Coronary artery (tissue), 2 donors: ENCODE measurements at regions not wholly inside any gene's neighbourhood (a gene's known extent, or its start where the extent isn't known, plus 50 kb on each side); places are given as distances from the start of the nearest gene placed in this dataset.

Experiments
- DNase-seq: peaks from one replicate; pipeline ENCODE4 v3.0.0-alpha.2; 2017; ENCODE audit warnings: low spot score
- H3K27ac ChIP-seq, 2 donors: fragments of 200-600 bp; sonication (generic); one replicate each; pipeline ENCODE4 v1.5.1; 2016 to 2019
- H3K4me3 ChIP-seq: fragments of 200-600 bp; sonication (generic); 2 replicates; pipeline ENCODE4 v1.5.1; 2016; ENCODE audit warnings: mild to moderate bottlenecking, moderate library complexity
- CTCF ChIP-seq: fragments of 200-600 bp; sonication (generic); IDR thresholded peaks from one replicate; pipeline ENCODE4 v1.5.1; 2019; ENCODE audit warnings: antibody characterized with exemption

- no peak for TF ChIP-seq CTCF
- no peak overlapping the region for H3K4me3 ChIP-seq
- no peak for DNase-seq
- H3K27ac ChIP-seq, result no peak overlapping the region
These were observed 361.7 kb upstream of the PKDCC start for GRCh38 chr2:41686156-41686555.

GRCh38 chr2:41691561-41691960 lies 356.3 kb upstream of the PKDCC start:
- no peak for DNase-seq
- no peak for TF ChIP-seq CTCF
- Histone ChIP-seq H3K4me3 (no peak overlapping the region), H3K27ac (no peak overlapping the region)

- no peak for DNase-seq
- H3K4me3 ChIP-seq, result no peak overlapping the region
- no peak for TF ChIP-seq CTCF
- no peak overlapping the region for H3K27ac ChIP-seq
These were observed 353.2 kb upstream of the PKDCC start for GRCh38 chr2:41694536-41695049.

- TF ChIP-seq CTCF, result no peak
- DNase-seq, result no peak
- no peak overlapping the region for H3K27ac ChIP-seq
- H3K4me3 ChIP-seq, result no peak overlapping the region
These were observed 352.4 kb upstream of the PKDCC start for GRCh38 chr2:41695198-41696113.

- TF ChIP-seq CTCF, result no peak
- no peak for DNase-seq
- Histone ChIP-seq H3K4me3 (no peak overlapping the region), H3K27ac (no peak overlapping the region)
These were observed 350.4 kb upstream of the PKDCC start for GRCh38 chr2:41697389-41697788.

- DNase-seq, result no peak
- peak overlapping the region; percentile 58 for H3K4me3 ChIP-seq
- peak; percentile 88 for TF ChIP-seq CTCF
- H3K27ac ChIP-seq, result no peak overlapping the region
These were observed 349.0 kb upstream of the PKDCC start for GRCh38 chr2:41698678-41699422.
